DOHH2 (cell line): ENCODE measurements at regions not wholly inside any gene's neighbourhood (a gene's known extent, or its start where the extent isn't known, plus 50 kb on each side); places are given as distances from the start of the nearest gene placed in this dataset.

ENCODE experiments used
- H3F3A ChIP-seq: fragments of 200-600 bp; sonication (generic), shearing (Covaris generic); 2 replicates; pipeline ENCODE4 v1.6.0; 2016; ENCODE audit warnings: antibody characterized with exemption, mild to moderate bottlenecking; ENCODE audit not compliant: control insufficient read depth, insufficient read depth
- H3K27ac ChIP-seq: fragments of 200-600 bp; sonication (generic); 2 replicates; pipeline ENCODE4 v1.5.1; 2014; ENCODE audit warnings: low read depth, mild to moderate bottlenecking, low read length, moderate library complexity
- H3K27me3 ChIP-seq: fragments of 200-600 bp; sonication (generic); 2 replicates; pipeline ENCODE4 v1.6.1; 2014; ENCODE audit warnings: mild to moderate bottlenecking, low read length, mixed read lengths; ENCODE audit not compliant: control insufficient read depth
- H3K36me3 ChIP-seq: fragments of 200-600 bp; sonication (generic); 2 replicates; pipeline ENCODE4 v1.6.1; 2014; ENCODE audit warnings: mild to moderate bottlenecking, low read length, moderate library complexity, mixed read lengths; ENCODE audit not compliant: control insufficient read depth
- H3K4me1 ChIP-seq: fragments of 200-600 bp; sonication (generic); 2 replicates; pipeline ENCODE4 v1.6.1; 2014; ENCODE audit warnings: mild to moderate bottlenecking, low read length, mixed read lengths; ENCODE audit not compliant: control insufficient read depth
- H3K4me2 ChIP-seq: fragments of 200-600 bp; sonication (generic); 2 replicates; pipeline ENCODE4 v1.6.0; 2014; ENCODE audit warnings: mild to moderate bottlenecking, low read length, moderate library complexity
- H3K4me3 ChIP-seq: fragments of 200-600 bp; sonication (generic); 2 replicates; pipeline ENCODE4 v1.5.1; 2014; ENCODE audit warnings: mild to moderate bottlenecking, low read length, mixed read lengths
- H3K79me2 ChIP-seq: fragments of 200-600 bp; sonication (generic); 2 replicates; pipeline ENCODE4 v1.6.1; 2014; ENCODE audit warnings: mild to moderate bottlenecking, low read length, mixed read lengths; ENCODE audit not compliant: control insufficient read depth
- H3K9me2 ChIP-seq: fragments of 200-600 bp; sonication (generic); replicated peaks from 2 replicates; pipeline ENCODE4 v1.6.1; 2014; ENCODE audit warnings: mild to moderate bottlenecking, low read length, mixed read lengths; ENCODE audit not compliant: control insufficient read depth
- H3K9me3 ChIP-seq: fragments of 200-600 bp; sonication (generic); 2 replicates; pipeline ENCODE4 v1.6.1; 2014; ENCODE audit warnings: antibody characterized with exemption, low read length, mixed read lengths; ENCODE audit not compliant: control insufficient read depth, insufficient read depth
- H4K20me1 ChIP-seq: fragments of 200-600 bp; sonication (generic); 2 replicates; pipeline ENCODE4 v1.6.0; 2014; ENCODE audit warnings: low read depth, mild to moderate bottlenecking, antibody characterized with exemption, low read length, moderate library complexity; ENCODE audit not compliant: control insufficient read depth, insufficient read depth
- CTCF ChIP-seq: fragments of 200-600 bp; sonication (generic); IDR thresholded peaks from one replicate; pipeline ENCODE4 v1.5.1; 2014; ENCODE audit warnings: antibody characterized with exemption, mild to moderate bottlenecking, low read depth, low read length; ENCODE audit not compliant: poor library complexity, severe bottlenecking
- EZH2phosphoT487 ChIP-seq: fragments of 200-600 bp; sonication (generic); IDR thresholded peaks from 2 replicates; pipeline ENCODE4 v1.6.1; 2017; ENCODE audit warnings: borderline replicate concordance, mild to moderate bottlenecking, antibody characterized with exemption, low read length, moderate library complexity, mixed read lengths

DNA sequence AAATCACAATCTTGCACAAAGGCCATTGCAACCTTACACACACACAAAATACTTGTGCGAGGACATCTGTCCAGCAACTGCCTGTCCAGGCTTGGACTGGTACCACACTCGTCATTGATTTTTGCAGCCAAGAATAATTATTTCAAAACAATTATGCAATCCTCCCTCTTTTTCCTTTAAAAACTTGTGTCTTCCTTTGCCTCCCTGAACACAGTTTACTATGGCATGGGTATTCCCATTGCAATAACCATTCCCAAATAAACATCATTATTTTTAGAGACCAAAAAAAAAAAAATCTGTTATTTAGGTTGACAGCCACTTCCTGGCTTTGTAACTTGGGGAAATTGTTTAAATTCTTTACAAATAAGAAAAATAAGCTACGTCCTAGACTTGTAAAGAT is 54.0 kb downstream of the C11orf91 start:
- Histone ChIP-seq H3K36me3 (no peaks in the 10 kb centered on the region), H3K4me1 (no peaks in the 10 kb centered on the region), H3K79me2 (no peaks in the 10 kb centered on the region), H3K27me3 (no peaks in the 10 kb centered on the region), H3K4me2 (no peak overlapping the region), H4K20me1 (no peaks in the 10 kb centered on the region), H3K4me3 (no peak overlapping the region), H3K9me3 (no peaks in the 10 kb centered on the region), H3F3A (no peaks in the 10 kb centered on the region), H3K27ac (no peak overlapping the region), H3K9me2 (no peaks in the 10 kb centered on the region)
- TF ChIP-seq EZH2phosphoT487: no peak
- no peak for TF ChIP-seq CTCF

DNA sequence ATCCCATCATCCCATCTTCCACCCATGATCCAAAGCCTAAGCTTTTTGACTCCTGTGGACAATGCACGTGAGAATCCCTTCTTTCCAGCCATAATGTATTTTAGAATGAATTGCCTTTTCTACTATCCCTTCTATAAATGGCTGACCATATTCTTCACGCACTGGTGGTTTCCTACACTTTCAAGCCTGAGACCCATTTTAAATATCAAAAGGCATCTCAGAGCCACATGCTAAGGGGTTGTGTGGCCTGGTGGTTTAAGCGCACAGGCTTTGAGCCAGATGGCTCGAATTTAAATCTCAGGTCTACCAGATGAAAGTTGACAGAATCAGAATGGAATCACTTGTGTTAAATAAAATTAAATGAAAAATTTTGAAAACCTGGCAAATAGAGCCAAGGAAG is 54.5 kb downstream of the C11orf91 start:
- H3F3A ChIP-seq: no peaks in the 10 kb centered on the region
- H3K9me2 ChIP-seq: no peaks in the 10 kb centered on the region
- H3K4me2 ChIP-seq: no peak overlapping the region
- no peaks in the 10 kb centered on the region for H4K20me1 ChIP-seq
- H3K4me3 ChIP-seq: no peak overlapping the region
- no peaks in the 10 kb centered on the region for H3K36me3 ChIP-seq
- no peak overlapping the region for H3K27ac ChIP-seq
- H3K4me1 ChIP-seq: no peaks in the 10 kb centered on the region
- no peaks in the 10 kb centered on the region for H3K27me3 ChIP-seq
- no peaks in the 10 kb centered on the region for H3K79me2 ChIP-seq
- no peaks in the 10 kb centered on the region for H3K9me3 ChIP-seq
- no peak for TF ChIP-seq EZH2phosphoT487
- TF ChIP-seq CTCF: no peak

DNA sequence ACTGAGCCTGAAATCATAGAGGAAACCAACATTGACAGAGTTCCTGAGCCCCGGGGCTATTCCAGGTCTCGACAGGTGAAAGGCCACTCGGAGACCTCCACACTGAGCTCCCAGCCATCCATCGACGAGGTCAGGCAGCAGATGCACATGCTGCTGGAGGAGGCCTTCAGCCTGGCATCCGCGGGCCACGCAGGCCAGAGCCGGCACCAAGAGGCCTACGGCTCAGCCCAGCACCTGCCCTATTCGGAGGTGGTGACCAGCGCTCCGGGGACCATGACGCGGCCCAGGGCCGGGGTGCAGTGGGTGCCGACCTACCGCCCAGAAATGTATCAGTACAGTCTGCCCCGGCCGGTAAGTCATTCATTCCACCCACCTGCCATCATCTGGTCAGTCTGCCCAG is 54.9 kb downstream of the C11orf91 start:
- Histone ChIP-seq H3F3A (no peaks in the 10 kb centered on the region), H3K79me2 (no peaks in the 10 kb centered on the region), H3K27me3 (no peaks in the 10 kb centered on the region), H3K4me2 (no peak overlapping the region), H4K20me1 (no peaks in the 10 kb centered on the region), H3K4me3 (no peak overlapping the region), H3K27ac (no peak overlapping the region), H3K36me3 (no peaks in the 10 kb centered on the region), H3K9me2 (no peaks in the 10 kb centered on the region), H3K9me3 (no peaks in the 10 kb centered on the region), H3K4me1 (no peaks in the 10 kb centered on the region)
- TF ChIP-seq CTCF (no peak), EZH2phosphoT487 (no peak)
